ENCODE measurements at regions not wholly inside any gene's neighbourhood (a gene's known extent, or its start where the extent isn't known, plus 50 kb on each side); places are given as distances from the start of the nearest gene placed in this dataset.

- peaks cover 8% of the 10 kb centered on the region for H3K4me1 Mint-ChIP-seq
Observed at GRCh38 chr6:105763866-105764265, 322.3 kb upstream of the PRDM1 start.

More at GRCh38 chr6:105763866-105764265, 322.3 kb upstream of the PRDM1 start:
- H3K27me3 Mint-ChIP-seq (ENCODE audit: insufficient read depth, low read depth, poor library complexity): no peaks in the 10 kb centered on the region
- Histone ChIP-seq H2AFZ (no peak overlapping the region), H3K9me2 (ENCODE audit: insufficient read depth) (peaks cover 15% of the 10 kb centered on the region), H3K27ac (ENCODE audit: low read depth) (no peak overlapping the region), H3K4me1 (ENCODE audit: insufficient read depth) (peaks cover 3% of the 10 kb centered on the region; the same call in 1 of the 2 replicates), H3K36me3 (ENCODE audit: insufficient read depth) (no peaks in the 10 kb centered on the region), H3K27me3 (ENCODE audit: insufficient read depth) (no peaks in the 10 kb centered on the region), H3F3A (replicated peaks; ENCODE audit: low read depth) (no peaks in the 10 kb centered on the region), H4K20me1 (replicated peaks; ENCODE audit: insufficient read depth) (no peaks in the 10 kb centered on the region), H3K4me3 (no peak overlapping the region), H3K79me2 (replicated peaks; ENCODE audit: insufficient read depth) (no peaks in the 10 kb centered on the region), H3K4me2 (no peak overlapping the region)
- no peak for ATAC-seq
- TF ChIP-seq NANOG (IDR thresholded peaks at IDR 0.05; ENCODE audit: borderline replicate concordance) (no peak), ETS1 (IDR thresholded peaks at IDR 0.05) (no peak), CTCF (conservative IDR thresholded peaks at IDR 0.05; ENCODE audit: low read depth in 2 of 2) (no peak), EZH2 (IDR thresholded peaks at IDR 0.05; ENCODE audit: low read depth, unreplicated experiment) (no peak), EZH2phosphoT487 (IDR thresholded peaks at IDR 0.05; ENCODE audit: unreplicated experiment) (no peak), ZNF331 (CRISPR knock-in tag; IDR thresholded peaks at IDR 0.05; ENCODE audit: low read depth) (no peak), STAT1 (IDR thresholded peaks at IDR 0.05; ENCODE audit: unreplicated experiment) (no peak), ZNF462 (CRISPR knock-in tag; IDR thresholded peaks at IDR 0.05) (no peak), JUNB (IDR thresholded peaks at IDR 0.05; ENCODE audit: unreplicated experiment) (no peak), CREB1 (CRISPR knock-in tag; IDR thresholded peaks at IDR 0.05; ENCODE audit: low read depth) (no peak), ZNF114 (CRISPR knock-in tag; IDR thresholded peaks at IDR 0.05) (no peak), POLR2AphosphoS5 (IDR thresholded peaks at IDR 0.05; ENCODE audit: low read depth) (no peak), REST (IDR thresholded peaks at IDR 0.05; ENCODE audit: unreplicated experiment) (no peak)
- H3K36me3 Mint-ChIP-seq (ENCODE audit: low read depth): no peaks in the 10 kb centered on the region
- DNase-seq (ENCODE audit: low spot score): no peak
- H3K9me3 Mint-ChIP-seq: no peaks in the 10 kb centered on the region
- no peak overlapping the region for H3K4me3 Mint-ChIP-seq
- no peak overlapping the region; the same call in 1 of the 2 replicates for H3K27ac Mint-ChIP-seq
